ENCODE measurements at regions not wholly inside any gene's neighbourhood (a gene's known extent, or its start where the extent isn't known, plus 50 kb on each side); places are given as distances from the start of the nearest gene placed in this dataset.
"Not testable (repeated sequence)": the region's sequence is repeated elsewhere in the genome, so short reads cannot be mapped to it uniquely, and the experiment has no call there.

DNA sequence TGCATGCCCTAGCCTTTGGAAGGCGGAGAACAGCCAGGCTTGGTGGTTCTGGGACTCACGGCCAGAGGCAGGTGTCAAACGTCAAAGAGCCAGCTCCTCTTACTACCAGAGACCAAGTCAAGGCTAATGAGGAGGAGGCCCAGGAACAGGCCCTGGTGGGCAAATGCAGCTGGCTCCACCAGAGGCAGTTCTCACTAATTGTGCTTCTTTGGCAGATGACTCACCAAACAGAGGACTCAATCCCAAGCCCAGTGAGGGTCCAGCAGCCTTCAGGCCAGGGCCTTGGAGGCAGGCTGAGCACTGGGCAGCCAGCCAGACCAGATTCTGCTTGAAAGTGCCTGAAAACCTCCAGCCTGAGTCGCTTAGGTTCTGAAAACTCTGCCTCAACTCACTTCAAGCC lies 336.5 kb upstream of the CDH5 start:
- no peak overlapping the region for H3K4me3 ChIP-seq (ENCODE audit: control insufficient read depth, low read depth, low read length)
- TF ChIP-seq, protein P1, sequence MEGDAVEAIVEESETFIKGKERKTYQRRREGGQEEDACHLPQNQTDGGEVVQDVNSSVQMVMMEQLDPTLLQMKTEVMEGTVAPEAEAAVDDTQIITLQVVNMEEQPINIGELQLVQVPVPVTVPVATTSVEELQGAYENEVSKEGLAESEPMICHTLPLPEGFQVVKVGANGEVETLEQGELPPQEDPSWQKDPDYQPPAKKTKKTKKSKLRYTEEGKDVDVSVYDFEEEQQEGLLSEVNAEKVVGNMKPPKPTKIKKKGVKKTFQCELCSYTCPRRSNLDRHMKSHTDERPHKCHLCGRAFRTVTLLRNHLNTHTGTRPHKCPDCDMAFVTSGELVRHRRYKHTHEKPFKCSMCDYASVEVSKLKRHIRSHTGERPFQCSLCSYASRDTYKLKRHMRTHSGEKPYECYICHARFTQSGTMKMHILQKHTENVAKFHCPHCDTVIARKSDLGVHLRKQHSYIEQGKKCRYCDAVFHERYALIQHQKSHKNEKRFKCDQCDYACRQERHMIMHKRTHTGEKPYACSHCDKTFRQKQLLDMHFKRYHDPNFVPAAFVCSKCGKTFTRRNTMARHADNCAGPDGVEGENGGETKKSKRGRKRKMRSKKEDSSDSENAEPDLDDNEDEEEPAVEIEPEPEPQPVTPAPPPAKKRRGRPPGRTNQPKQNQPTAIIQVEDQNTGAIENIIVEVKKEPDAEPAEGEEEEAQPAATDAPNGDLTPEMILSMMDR (IDR thresholded peaks at IDR 0.05; ENCODE audit: control insufficient read depth, insufficient read depth, low read depth, low read length, missing control alignments), result no peak
- DNase-seq (ENCODE audit: low read depth), result no peak

DNA sequence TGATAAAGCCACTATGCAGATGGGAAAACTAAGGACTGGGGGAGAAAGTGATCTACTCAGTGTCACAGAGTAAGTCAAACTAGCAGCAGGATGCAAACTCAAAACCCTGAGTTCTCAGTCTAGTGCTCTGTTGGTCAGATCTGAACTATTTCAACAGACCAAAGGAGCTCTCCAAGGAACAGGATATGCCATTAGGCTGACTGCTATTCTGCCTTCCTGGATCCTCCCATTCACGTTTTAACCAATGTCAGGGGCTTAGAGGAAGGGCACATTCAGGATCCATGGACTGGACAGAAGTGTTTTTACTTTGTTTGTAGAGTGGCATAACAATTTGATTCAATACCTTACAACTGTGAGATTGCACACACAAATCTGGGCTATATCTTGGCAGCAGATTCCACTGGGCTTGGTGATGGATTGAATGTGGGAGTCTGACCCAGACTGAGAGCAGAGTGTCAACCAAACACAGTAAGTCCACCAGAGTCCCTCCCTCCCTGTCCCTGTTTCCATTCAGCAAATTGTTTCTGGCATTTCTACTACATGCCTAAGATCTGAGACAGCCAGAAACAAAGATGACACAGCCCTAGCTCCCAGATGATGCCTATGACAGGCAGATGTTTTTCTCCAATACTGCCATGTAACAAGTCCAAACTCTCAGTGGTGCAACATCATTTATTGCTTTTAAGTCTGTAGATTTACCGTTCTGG lies 337.8 kb upstream of the CDH5 start:
- H3K4me3 ChIP-seq (ENCODE audit: control insufficient read depth, low read depth, low read length), result no peak overlapping the region
- TF ChIP-seq, protein P1 (IDR thresholded peaks at IDR 0.05; ENCODE audit: control insufficient read depth, insufficient read depth, low read depth, low read length, missing control alignments), result no peak
- peak; percentile 75 for DNase-seq (ENCODE audit: low read depth)

DNA sequence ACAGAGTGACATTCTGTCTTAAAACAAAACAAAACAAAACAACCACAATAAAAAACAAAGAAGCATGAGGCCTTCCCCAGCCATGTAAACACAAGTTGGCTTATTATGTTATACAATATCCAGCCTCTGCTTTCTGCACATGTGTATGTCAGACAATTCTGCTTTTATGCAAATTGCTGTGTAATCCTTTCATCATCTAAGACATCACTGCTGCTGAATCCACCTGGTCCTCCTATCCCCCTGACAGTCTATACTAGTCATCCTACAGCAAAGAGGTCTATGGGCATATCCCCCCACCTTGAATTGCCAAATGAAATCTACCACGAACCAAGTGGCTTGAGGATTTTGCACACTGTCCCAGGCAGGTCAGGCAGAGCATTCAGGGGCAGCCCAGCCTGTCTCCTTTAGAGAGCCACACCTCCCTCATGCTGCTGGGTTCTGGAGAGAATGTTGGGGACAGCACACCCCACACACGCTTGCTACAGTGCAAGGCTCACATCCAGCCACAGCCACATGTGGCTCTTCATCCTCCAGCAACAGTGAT lies 339.6 kb upstream of the CDH5 start:
- DNase-seq (ENCODE audit: low read depth), result no peak
- H3K4me3 ChIP-seq (ENCODE audit: control insufficient read depth, low read depth, low read length), result no peak overlapping the region
- TF ChIP-seq, protein P1 (IDR thresholded peaks at IDR 0.05; ENCODE audit: control insufficient read depth, insufficient read depth, low read depth, low read length, missing control alignments), result no peak

DNA sequence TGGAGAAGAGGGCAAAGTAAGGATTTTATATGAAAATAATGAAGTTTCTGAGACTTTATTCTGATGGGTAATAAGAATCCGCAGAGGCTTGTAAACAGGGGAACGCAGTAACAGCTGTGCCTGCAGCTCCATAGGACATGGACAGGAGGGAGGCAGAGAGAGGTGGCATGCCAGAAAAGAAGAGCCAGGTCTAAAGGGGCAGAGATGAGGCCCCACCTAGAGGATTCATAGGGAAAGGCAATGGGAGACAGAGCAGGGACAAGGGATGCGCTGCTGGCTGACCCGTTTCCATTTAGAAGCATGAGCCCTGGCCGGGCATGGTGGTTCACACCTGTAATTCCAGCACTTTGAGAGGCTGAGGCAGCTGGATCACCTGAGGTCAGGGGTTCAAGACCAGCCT lies 340.3 kb upstream of the CDH5 start:
- DNase-seq (ENCODE audit: low read depth), result no peak
- TF ChIP-seq, protein P1 (IDR thresholded peaks at IDR 0.05; ENCODE audit: control insufficient read depth, insufficient read depth, low read depth, low read length, missing control alignments), result peak; percentile 55
- H3K4me3 ChIP-seq (ENCODE audit: control insufficient read depth, low read depth, low read length), result no peak overlapping the region

DNA sequence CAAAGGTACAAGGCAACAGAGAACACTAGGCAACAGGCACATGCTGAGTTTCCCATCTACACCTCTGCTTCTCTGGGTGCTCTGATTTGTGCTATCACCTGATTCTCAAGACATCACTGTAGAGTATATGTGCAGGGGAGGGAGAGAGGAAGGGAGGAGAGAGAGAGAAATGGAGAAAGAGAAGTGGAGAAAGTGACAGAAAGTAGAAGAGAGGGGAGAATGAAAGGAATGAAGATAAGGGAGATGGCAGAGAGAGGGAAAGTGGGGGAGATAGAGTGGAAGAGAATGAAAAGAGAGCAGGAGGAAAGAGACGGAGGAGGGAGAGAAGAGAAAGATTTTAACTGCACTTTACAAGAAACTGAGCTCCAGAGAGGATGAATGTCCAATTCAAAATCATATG lies 340.7 kb upstream of the CDH5 start:
- TF ChIP-seq, protein P1 (IDR thresholded peaks at IDR 0.05; ENCODE audit: control insufficient read depth, insufficient read depth, low read depth, low read length, missing control alignments), result no peak
- H3K4me3 ChIP-seq (ENCODE audit: control insufficient read depth, low read depth, low read length), result no peak overlapping the region
- no peak for DNase-seq (ENCODE audit: low read depth)

DNA sequence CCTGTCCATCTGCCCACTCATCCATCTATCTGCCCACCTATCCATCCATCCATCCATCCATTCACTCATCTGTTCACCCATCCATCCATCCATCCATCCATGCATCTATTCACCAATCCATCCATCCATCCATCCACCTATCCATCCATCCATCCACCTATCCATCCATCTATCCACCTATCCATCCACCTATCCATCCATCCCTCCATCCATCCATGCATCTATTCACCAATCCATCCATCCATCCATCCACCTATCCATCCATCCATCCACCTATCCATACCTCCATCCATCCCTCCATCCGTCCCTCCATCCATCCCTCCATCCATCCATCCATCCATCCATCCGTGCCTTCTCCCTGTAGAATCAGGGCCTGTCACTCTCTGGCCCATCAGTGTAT lies 341.9 kb upstream of the CDH5 start:
- DNase-seq (ENCODE audit: low read depth); H3K4me3 ChIP-seq (ENCODE audit: control insufficient read depth, low read depth, low read length): not testable (repeated sequence)

DNA sequence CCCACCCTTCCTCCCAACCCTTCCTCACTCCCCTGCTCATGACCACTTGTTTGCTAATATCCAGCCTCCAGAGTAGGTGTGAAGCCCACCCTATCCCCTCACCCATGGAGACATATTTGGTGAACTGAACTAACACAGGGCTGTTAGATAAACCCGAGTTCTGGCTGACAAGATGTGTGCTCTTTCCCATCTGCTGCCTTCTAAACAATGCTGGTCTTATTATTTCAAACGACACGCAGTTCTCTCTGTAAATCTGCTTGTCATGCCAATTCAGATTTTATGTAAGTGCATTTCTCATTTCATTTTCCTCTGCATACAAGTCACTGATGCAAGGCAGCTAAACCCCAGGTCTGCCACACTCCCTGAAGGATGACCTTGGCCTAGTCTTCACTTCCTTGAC lies 343.0 kb upstream of the CDH5 start:
- no peak for DNase-seq (ENCODE audit: low read depth)
- no peak overlapping the region for H3K4me3 ChIP-seq (ENCODE audit: control insufficient read depth, low read depth, low read length)
- TF ChIP-seq, protein P1 (IDR thresholded peaks at IDR 0.05; ENCODE audit: control insufficient read depth, insufficient read depth, low read depth, low read length, missing control alignments), result no peak

Data from AG09309 (cell line).